Renal pelvis (tissue), 1 donor: ENCODE measurements at regions not wholly inside any gene's neighbourhood (a gene's known extent, or its start where the extent isn't known, plus 50 kb on each side); places are given as distances from the start of the nearest gene placed in this dataset.
"Not testable (repeated sequence)": the region's sequence is repeated elsewhere in the genome, so short reads cannot be mapped to it uniquely, and the experiment has no call there.

Experiments
- DNase-seq: peaks from one replicate; pipeline ENCODE4 v3.0.0-alpha.2; 2013

- DNase-seq: no peak
Measured at GRCh38 chr2:4047961-4048891, 344.9 kb downstream of the DCDC2C start.

GRCh38 chr2:4049463-4049862 lies 346.1 kb downstream of the DCDC2C start:
- no peak for DNase-seq

- DNase-seq: no peak
Measured at GRCh38 chr2:4053769-4054493, 350.6 kb downstream of the DCDC2C start.

GRCh38 chr2:4066217-4066616 lies 362.8 kb downstream of the DCDC2C start:
- DNase-seq: no peak

GRCh38 chr2:4073026-4073569 lies 369.7 kb downstream of the DCDC2C start:
- no peak for DNase-seq

- no peak for DNase-seq
Measured at GRCh38 chr2:4077017-4077416, 373.6 kb downstream of the DCDC2C start.

- DNase-seq: no peak
Measured at GRCh38 chr2:4085186-4085585, 381.8 kb downstream of the DCDC2C start.

- DNase-seq: no peak
Measured at GRCh38 chr2:4090668-4091630, 387.6 kb downstream of the DCDC2C start.

GRCh38 chr2:4091869-4092268 lies 388.5 kb downstream of the DCDC2C start:
- no peak for DNase-seq

- DNase-seq: no peak
Measured at GRCh38 chr2:4094743-4095142, 391.4 kb downstream of the DCDC2C start.

GRCh38 chr2:4096978-4097766 lies 393.8 kb downstream of the DCDC2C start:
- no peak for DNase-seq

GRCh38 chr2:4098137-4098536 lies 394.8 kb downstream of the DCDC2C start:
- DNase-seq: no peak

GRCh38 chr2:4101936-4102335 lies 398.6 kb downstream of the DCDC2C start:
- no peak for DNase-seq

- DNase-seq: no peak
Measured at GRCh38 chr2:4107179-4107578, 403.8 kb downstream of the DCDC2C start.

GRCh38 chr2:4110273-4110672 lies 406.9 kb downstream of the DCDC2C start:
- DNase-seq: no peak

- DNase-seq: not testable (repeated sequence)
Measured at GRCh38 chr2:4115435-4115834, 412.1 kb downstream of the DCDC2C start.

GRCh38 chr2:4122726-4123125 lies 419.4 kb downstream of the DCDC2C start:
- no peak for DNase-seq

- no peak for DNase-seq
Measured at GRCh38 chr2:4130651-4131050, 427.3 kb downstream of the DCDC2C start.

GRCh38 chr2:4134551-4135550 lies 431.5 kb downstream of the DCDC2C start:
- no peak for DNase-seq
